ENCODE measurements at regions not wholly inside any gene's neighbourhood (a gene's known extent, or its start where the extent isn't known, plus 50 kb on each side); places are given as distances from the start of the nearest gene placed in this dataset.

DNA sequence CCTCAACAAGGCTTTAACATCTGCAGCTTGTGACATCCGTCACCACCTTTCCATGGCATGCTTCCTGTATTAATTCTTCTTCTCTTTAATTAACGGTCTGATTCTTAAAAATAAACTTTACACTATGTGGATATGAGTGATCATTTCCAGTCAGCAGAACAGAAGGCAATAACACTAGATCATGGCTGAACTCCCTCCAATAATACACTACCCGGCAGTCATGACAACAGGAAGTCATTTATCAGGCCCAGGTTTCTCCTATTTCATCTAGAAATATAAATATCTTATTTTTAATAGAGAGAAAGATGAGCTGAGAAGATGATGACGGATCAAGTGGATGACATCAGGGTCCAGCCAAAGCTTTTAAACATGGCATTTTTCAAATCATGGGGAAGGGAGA, 792.2 kb downstream of the SLC4A3 start:
- TF ChIP-seq, protein P1, sequence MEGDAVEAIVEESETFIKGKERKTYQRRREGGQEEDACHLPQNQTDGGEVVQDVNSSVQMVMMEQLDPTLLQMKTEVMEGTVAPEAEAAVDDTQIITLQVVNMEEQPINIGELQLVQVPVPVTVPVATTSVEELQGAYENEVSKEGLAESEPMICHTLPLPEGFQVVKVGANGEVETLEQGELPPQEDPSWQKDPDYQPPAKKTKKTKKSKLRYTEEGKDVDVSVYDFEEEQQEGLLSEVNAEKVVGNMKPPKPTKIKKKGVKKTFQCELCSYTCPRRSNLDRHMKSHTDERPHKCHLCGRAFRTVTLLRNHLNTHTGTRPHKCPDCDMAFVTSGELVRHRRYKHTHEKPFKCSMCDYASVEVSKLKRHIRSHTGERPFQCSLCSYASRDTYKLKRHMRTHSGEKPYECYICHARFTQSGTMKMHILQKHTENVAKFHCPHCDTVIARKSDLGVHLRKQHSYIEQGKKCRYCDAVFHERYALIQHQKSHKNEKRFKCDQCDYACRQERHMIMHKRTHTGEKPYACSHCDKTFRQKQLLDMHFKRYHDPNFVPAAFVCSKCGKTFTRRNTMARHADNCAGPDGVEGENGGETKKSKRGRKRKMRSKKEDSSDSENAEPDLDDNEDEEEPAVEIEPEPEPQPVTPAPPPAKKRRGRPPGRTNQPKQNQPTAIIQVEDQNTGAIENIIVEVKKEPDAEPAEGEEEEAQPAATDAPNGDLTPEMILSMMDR (IDR thresholded peaks at IDR 0.05 in 4 of 5, conservative IDR thresholded peaks at IDR 0.05 in 1 of 5), result no peak
- TF ChIP-seq POLR2A (IDR thresholded peaks at IDR 0.05), result no peak

All from gastrocnemius medialis (tissue), 4 donors.